ENCODE measurements at regions not wholly inside any gene's neighbourhood (a gene's known extent, or its start where the extent isn't known, plus 50 kb on each side); places are given as distances from the start of the nearest gene placed in this dataset.

GRCh38 chr12:11980115-11980514 is 90.6 kb upstream of the BCL2L14 start:
- H3K27me3 Mint-ChIP-seq (ENCODE audit: low read depth) = no peaks in the 10 kb centered on the region
- H3K4me1 Mint-ChIP-seq = no peaks in the 10 kb centered on the region
- H3K27ac Mint-ChIP-seq = no peak overlapping the region
- no peaks in the 10 kb centered on the region for H3K36me3 Mint-ChIP-seq
- TF ChIP-seq, protein P1, sequence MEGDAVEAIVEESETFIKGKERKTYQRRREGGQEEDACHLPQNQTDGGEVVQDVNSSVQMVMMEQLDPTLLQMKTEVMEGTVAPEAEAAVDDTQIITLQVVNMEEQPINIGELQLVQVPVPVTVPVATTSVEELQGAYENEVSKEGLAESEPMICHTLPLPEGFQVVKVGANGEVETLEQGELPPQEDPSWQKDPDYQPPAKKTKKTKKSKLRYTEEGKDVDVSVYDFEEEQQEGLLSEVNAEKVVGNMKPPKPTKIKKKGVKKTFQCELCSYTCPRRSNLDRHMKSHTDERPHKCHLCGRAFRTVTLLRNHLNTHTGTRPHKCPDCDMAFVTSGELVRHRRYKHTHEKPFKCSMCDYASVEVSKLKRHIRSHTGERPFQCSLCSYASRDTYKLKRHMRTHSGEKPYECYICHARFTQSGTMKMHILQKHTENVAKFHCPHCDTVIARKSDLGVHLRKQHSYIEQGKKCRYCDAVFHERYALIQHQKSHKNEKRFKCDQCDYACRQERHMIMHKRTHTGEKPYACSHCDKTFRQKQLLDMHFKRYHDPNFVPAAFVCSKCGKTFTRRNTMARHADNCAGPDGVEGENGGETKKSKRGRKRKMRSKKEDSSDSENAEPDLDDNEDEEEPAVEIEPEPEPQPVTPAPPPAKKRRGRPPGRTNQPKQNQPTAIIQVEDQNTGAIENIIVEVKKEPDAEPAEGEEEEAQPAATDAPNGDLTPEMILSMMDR (IDR thresholded peaks at IDR 0.05; ENCODE audit: unreplicated experiment) = no peak
- H3K9me3 Mint-ChIP-seq = no peaks in the 10 kb centered on the region
- no peak for DNase-seq (ENCODE audit: low spot score in 2 of 2, unreplicated experiment in 2 of 2)
- H3K4me3 Mint-ChIP-seq = no peak overlapping the region

DNA sequence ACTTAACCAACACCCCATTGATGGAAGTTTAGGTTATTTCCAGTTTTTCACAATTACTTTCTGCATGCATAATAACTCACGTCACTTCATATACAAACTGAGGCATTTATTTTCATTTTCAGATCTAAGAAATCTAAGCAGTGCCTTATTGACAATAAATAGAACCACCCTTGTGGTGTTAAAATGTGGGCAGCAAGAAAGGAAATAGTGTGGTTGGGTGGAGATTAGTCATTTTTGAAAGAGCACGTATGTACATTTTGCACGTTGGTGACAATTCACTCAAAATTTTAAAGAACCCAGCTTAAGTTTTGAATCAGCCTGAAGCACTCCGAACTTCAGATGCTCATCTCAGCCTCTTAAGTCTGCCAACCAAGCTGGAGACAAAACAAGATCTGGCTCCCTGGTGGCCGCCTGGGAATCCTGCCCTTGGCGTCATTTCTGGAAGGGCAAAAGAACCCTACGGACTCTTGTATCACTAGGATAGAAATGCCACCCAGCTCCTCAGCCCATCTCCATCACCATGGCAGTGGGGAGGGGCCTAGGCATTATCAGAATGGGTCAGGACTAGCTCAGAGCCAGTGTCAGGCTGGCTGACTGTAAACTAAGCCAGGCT is 89.5 kb upstream of the BCL2L14 start:
- Mint-ChIP-seq H3K36me3 (no peaks in the 10 kb centered on the region), H3K4me1 (no peaks in the 10 kb centered on the region), H3K9me3 (no peaks in the 10 kb centered on the region), H3K4me3 (no peak overlapping the region), H3K27me3 (ENCODE audit: low read depth) (no peaks in the 10 kb centered on the region), H3K27ac (no peak overlapping the region)
- TF ChIP-seq, protein P1 (IDR thresholded peaks at IDR 0.05; ENCODE audit: unreplicated experiment) = no peak
- DNase-seq (ENCODE audit: low spot score in 2 of 2, unreplicated experiment in 2 of 2) = no peak

DNA sequence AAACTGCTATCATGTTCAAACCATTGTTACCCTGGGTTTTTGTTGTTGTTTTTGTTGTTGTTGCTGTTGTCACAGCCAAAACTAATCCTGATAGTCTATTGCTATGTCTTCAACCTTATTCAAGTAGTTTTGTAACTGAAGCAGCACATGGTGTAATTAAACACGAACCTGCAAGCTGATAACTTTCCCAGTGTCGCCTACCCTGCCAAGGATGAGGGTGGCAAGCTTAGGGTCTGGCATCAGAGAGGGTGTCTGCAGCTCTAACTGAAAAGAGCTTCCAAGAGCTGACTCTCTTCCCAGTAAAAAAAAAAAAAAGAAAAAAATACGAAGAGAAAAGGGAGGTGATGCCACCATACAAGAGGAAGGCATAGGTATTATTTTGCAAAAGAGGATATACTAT is 86.3 kb upstream of the BCL2L14 start:
- TF ChIP-seq, protein P1 (IDR thresholded peaks at IDR 0.05; ENCODE audit: unreplicated experiment) = no peak
- H3K9me3 Mint-ChIP-seq = no peaks in the 10 kb centered on the region
- H3K27ac Mint-ChIP-seq = no peak overlapping the region
- H3K27me3 Mint-ChIP-seq (ENCODE audit: low read depth) = no peaks in the 10 kb centered on the region
- H3K4me3 Mint-ChIP-seq = no peak overlapping the region
- H3K36me3 Mint-ChIP-seq = no peaks in the 10 kb centered on the region
- H3K4me1 Mint-ChIP-seq = no peaks in the 10 kb centered on the region
- DNase-seq (ENCODE audit: low spot score in 2 of 2, unreplicated experiment in 2 of 2) = no peak

- no peak for DNase-seq (ENCODE audit: low spot score in 2 of 2, unreplicated experiment in 2 of 2)
- Mint-ChIP-seq H3K4me1 (no peaks in the 10 kb centered on the region), H3K9me3 (no peaks in the 10 kb centered on the region), H3K36me3 (no peaks in the 10 kb centered on the region), H3K4me3 (no peak overlapping the region), H3K27me3 (ENCODE audit: low read depth) (no peaks in the 10 kb centered on the region), H3K27ac (no peak overlapping the region)
- TF ChIP-seq, protein P1 (IDR thresholded peaks at IDR 0.05; ENCODE audit: unreplicated experiment) = no peak
Observed at GRCh38 chr12:11986165-11986564, 84.6 kb upstream of the BCL2L14 start.

GRCh38 chr12:11987901-11988300 is 82.8 kb upstream of the BCL2L14 start:
- Mint-ChIP-seq H3K27me3 (ENCODE audit: low read depth) (no peaks in the 10 kb centered on the region), H3K36me3 (no peaks in the 10 kb centered on the region)
- DNase-seq (ENCODE audit: low spot score in 2 of 2, unreplicated experiment in 2 of 2) = no peak

More at GRCh38 chr12:11987901-11988300, 82.8 kb upstream of the BCL2L14 start:
- Mint-ChIP-seq H3K4me1 (no peaks in the 10 kb centered on the region), H3K9me3 (peaks cover 8% of the 10 kb centered on the region), H3K27ac (no peak overlapping the region), H3K4me3 (no peak overlapping the region)
- TF ChIP-seq, protein P1 (IDR thresholded peaks at IDR 0.05; ENCODE audit: unreplicated experiment) = no peak
